ENCODE measurements at regions not wholly inside any gene's neighbourhood (a gene's known extent, or its start where the extent isn't known, plus 50 kb on each side); places are given as distances from the start of the nearest gene placed in this dataset.
"Not testable (repeated sequence)": the region's sequence is repeated elsewhere in the genome, so short reads cannot be mapped to it uniquely, and the experiment has no call there.

DNA sequence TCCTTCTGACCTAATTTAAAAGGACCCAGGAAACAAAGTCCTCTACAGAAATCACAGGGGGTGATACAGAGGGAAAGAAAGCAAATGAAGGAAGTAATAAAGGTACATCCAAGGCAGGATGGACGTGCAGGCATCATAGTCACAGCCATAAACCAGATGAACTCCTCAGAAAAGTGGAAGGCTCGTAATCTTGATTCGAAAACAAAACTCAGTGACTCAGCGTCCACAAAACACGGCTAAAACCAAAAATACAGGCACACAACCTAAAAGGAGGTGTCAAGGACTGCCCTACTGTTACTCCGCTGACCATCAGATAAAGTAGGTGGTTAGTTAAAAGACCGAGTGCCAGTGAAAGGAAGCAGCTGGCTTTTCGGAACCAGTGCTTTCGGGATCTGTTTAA is 81.5 kb downstream of the TRIM69 start:
- DNase-seq, result not testable (repeated sequence)

DNA sequence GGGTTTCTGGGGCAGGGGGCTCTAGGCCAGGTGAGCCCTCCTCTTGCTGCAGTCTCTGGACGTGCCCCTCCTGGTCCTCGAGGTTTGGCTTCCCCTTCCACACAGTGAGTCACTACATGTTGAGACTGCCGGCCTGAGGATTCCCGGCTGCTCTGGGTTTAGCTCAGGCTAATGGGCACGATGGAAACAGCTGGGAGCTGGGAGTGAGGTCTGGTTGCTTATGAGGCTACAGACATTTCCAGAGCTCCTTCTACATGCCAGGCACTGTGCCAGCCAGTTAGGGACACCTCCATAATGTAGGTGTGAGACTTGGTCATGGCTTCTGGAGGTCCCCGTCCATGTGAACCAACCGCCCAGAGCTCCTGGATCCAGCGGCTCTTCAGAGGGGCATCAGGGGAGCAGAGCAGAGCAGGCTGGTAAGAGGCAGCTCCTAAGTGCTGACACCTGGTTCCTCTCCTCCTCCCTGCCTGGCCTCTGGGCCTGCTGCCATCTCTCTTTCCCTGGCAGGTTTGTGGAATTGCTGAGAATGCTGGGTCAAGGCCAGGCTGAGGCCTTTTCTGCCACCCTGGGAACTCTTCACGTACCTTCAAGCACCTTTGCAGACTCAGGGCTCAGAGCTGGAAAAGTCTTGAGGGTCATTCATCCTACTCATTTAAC is 83.1 kb downstream of the TRIM69 start:
- DNase-seq, result peak; percentile 20

DNA sequence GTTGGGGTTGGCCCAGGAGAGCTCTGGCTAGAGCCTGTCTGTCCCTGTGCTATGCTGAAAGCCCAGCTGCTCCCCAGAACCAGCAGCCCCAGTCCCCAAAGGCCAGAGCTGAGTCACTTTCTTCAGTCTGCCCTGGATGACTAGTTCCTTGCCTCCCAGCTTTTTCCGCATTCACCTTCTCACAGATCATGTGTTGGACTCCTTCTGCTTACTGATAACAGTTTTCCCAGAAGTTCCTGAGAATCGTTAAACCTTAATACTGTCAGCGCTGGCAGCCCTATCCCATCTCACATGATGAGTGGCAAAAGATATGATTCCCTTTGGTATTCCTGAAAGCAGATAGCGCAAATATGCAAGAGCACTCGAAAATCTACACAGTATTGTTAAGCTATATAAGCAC is 84.2 kb downstream of the TRIM69 start:
- DNase-seq, result not testable (repeated sequence)

DNA sequence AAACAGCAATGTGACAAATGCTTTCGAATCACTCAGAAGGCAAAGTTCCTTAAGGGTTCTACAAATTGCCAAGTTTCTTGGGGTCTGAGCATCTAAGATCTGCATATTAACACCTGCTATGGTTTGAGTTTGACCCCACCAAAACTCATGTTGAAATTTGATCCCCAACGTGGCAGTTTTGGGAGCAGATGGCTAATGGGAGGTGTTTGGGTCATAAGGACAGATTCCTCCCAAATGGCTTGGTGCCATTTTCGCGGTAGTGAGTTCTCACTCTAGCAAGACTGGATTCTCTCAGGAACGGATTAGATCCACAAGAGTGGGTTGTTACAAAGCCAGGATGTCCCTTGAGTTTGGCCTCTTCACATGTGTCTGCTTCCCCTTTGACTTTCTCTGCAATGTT is 84.6 kb downstream of the TRIM69 start:
- DNase-seq, result not testable (repeated sequence)

DNA sequence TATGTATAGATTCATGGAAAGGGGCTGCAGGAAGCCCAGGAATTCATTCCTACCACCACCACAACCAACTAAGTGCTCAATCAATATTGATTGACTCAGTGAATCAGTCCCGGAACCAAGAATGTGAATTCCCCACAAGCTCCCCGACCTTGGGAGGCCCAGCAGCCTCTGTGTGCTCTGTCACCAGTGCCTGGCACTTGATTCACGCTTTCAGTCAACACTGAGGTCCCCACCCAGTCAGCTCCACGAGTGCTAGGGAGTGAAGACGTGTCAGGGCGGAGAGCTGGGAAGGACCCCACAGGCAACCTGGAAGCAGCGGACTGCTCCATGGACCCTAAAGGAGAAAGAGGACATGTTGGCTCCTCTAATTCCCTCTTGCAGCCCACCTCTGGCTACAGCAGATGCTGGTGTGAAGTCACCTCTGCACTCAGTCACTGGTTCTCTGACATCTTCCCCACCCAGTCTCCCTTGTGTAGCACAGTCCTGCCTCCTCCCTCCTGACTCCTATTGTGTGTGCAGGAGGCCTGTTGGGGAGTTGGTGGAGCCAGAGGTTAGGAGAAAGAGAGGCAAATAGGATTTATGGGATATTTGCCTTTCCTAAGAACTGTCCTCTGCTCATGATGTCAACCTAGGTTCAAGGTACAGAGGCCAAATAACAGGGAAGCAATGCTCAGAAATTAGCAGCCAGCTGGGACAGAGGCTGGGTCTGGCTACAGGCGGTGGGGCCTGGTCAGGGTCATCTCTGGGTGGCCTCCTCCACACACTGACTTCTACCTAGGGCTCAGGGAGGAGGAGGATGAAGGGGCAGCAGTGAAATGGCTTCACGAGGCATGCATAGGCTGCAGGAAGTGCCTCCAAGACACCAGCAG is 88.2 kb downstream of the TRIM69 start:
- not testable (repeated sequence) for DNase-seq

DNA sequence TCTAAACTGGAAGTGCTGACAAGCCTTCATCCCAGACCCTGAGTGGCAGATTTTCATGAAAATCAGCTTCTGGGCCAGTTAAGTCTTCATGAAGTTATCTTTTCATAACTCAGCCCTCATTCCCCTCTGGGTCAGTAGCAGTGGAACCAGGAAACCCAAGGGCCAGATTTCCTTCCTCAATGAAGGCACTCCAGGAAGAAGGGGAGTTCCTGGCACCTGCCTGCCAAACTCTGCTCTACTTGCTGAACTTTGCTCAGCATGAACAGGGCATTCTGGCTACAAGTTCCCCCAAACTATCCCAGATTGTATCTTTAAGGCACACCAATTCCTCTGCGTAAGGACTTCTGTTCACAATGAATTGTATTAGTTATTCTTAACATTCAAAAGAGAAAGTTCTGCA is 90.3 kb downstream of the TRIM69 start:
- DNase-seq, result not testable (repeated sequence)

DNA sequence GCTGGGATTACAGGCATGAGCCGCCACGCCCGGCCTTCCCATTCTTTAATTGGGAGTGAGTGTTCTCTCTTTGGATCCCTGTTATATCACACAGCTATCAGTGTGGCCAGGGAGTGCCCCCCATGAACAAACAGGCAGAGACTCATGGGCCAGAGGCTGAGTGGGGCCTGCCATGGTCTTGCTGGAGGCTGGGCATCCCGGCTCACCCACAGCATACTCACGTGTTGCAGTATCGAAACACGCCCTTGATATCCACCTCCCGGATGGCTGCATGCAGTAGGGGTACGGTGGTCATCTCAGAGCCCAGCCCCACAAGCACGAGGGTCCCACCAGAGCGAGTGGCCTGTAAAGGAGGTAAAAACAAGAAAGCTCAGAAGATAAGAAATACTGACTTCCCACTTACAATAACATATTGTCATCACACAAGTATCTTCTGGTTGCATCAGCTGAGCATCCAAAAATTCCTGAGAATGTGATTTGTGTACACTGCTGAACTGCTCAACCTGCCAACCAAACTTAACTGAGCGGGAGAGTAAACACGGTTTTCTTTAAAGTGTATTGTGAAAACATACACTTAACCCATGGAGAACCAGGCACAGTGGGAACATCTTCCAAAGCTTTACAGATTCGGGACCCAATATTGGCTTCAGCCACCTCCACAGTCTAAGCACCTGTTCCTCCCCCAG is 92.0 kb downstream of the TRIM69 start:
- not testable (repeated sequence) for DNase-seq

DNA sequence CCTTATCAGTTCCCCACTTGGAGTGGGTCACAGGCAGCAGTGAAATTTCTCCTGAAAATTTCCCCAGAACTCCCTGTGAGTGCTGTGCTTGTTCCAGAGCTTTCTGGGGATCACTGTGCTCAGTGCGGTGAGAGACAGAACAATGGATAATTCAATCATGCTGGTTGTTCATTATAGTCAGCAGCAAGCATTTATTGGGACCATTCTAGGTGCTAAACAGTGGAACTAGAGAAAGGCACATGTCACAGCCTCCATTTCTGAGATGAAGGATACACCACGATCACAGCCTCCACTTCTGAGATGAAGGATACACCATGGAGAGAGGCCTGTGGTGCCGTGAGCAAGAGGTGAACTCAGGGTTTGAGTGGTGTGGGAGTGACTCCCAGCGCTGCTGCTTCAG is 92.8 kb downstream of the TRIM69 start:
- DNase-seq, result not testable (repeated sequence)

DNA sequence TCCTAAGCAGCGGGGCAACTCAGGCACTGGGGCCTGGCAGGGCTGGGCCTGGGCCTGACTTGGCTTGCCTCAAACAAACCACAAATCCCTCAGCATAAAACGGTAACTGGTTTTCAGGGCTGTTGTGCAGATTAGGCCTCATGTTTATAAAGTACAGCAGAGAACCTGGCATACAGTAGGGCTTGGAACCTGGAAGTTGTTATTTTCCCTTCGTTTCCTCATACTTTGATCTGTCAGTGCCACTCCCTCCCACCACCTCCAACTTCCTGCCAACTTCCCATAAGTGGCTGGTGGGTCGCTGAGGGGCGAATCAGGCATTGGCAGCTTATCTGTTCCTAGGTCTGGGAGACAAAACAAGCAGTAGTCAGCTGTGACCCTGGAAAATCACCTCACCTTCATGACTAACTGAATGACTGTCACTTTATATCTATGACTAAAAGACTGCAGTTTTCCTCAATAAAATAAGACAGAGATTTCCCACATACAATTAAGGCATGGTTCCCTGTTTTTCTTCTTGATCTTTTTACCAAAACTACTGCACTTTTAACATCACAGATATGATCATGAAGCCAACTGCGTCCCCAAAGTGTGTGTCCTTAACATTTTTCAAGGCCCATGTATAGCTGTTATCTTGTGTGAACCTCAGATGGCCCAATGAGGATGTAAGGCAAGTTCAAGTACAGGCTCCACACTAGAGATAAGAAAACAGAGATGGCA is 94.5 kb downstream of the TRIM69 start:
- DNase-seq, result peak; percentile 43

DNA sequence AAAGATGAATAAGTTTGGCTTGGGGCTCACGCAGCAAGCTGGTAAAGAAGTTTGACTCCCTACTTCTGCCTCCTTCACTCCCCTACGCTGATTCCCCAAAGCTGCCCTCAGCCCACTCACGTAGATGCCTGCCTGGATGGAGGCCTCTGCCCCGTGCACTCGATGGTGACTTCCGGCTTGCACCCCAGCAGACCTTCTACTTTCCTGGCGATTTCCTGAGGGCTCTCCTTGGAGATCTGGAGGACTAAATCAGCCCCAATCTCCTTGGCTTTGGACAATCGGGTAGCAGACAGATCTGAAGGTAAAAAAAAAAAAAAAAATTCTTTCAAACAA is 95.0 kb downstream of the TRIM69 start:
- not testable (repeated sequence) for DNase-seq

DNA sequence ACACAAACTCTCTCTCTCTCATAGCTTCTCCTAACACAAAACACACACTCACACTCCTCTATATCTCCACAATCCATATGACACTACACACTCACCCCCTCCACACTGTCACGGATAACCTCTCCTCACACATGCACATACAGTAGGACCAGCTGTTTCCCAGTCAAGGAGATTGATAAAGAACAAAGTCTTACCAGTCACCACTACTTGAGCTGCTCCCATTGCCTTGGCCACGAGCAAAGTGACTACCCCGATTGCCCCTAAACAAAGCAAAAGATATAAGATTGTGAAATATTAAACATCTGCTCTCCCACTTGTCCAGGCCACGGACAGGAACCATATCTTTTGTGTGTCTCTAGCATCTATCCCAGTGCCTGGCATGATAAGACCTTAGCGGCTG is 95.8 kb downstream of the TRIM69 start:
- DNase-seq, result not testable (repeated sequence)

DNA sequence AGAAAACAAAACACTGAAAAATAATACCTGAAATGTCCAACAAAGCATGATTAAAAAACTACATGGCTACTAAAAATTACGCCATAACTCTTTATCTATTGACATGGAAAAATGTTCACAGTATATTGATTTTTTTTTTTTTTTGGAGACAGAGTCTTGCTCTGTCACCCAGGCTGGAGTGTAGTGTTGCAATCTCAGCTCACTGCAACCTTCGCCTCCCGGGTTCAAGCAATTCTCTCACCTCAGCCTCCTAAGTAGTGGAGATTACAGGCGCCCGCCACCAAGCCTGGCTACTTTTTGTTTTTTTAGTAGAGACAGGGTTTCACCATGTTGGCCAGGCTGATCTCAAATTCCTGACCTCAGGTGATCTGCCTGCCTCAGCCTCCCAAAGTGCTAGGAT is 96.8 kb downstream of the TRIM69 start:
- not testable (repeated sequence) for DNase-seq

DNA sequence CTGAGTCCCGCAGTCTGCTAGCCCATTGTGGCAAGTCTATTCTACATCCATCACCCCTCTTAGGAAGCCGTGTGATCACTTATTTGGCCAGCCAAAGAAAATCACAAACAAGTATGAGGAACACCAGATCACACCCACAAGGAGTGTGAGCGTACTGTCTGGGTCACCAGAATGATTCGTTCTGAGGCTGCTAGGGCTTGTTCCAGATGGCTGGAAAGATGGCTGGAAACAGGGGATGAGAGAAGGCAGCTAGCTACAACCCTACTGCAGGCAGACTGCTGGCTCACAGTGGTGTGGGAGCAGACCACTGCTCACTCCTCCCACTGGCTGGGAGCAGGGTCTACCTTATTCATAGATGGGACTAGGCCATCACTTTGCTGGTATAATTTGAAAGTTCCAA is 97.4 kb downstream of the TRIM69 start:
- DNase-seq, result not testable (repeated sequence)

DNA sequence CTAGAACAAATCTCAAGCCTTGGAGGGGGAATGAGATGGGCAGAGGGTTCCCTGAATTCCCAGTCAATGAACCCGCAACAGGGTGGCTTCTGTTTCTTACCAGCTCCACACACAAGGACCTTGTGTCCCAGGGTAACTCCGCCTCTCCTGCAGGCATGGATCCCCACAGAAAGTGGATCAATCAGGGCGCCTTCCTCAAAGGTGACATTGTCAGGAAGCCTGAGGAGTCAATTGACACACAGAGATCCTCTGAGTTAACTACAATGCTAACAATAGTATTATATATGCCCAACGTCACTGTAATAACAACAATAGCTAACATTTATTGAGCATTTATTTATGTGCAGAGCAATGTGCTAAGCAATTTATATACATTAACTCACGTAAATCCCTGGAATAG is 98.8 kb downstream of the TRIM69 start:
- not testable (repeated sequence) for DNase-seq

DNA sequence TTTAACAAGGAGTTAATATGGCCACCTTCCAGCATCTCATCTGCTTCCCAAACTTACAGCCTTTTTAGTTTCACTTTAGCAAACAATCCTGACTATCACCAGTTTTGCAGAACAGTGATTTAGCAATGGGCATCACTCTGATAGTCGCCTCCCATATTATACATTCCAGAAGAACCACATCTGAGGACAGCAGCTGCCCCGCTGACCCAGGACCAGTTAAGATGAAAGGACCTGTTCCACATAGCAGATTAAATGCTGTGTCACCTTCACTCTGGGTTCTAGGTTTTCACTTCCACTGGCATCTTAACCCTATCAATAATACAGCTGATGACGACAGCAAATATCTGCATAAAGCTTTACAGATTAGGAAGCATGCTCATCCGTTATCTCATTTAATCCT is 99.8 kb downstream of the TRIM69 start:
- DNase-seq, result no peak

DNA sequence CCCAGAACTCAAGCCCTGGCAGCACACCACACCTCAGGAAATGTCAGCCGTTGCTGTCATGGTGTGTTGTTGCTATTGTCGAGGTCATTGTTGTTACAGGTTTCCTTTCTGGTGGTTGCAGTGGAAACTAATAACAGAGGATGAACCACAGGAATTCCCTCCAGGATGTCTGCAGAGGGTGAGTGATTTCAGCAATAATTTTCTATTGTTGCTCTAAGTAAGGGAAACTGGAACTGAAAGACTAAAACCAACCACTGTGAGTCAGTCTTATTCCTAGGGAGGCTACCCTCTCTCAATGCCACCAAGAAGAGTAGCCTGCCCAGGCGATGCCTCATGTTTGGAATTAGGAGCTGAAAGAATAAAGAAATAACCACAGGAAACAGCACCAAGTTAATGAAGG is 102.6 kb downstream of the TRIM69 start:
- peak; percentile 89 for DNase-seq

DNA sequence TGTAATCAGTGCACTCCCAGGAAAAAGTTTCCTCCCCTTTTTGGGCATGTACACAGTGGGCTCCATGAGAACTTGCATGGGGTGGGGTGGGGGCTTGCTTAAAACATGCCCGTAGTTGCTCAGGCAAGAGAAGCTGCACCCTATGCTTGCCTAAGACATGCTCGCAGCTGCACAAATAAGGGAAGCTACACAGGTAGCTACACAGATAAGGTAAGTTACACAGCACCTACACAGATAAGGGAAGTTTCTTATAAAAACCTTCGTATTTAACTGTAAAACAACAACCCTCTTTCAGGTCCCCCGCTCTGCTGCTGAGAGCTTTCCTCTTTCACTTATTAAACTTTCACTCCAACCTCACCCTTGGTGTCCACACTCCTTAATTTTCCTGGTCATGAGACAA is 105.4 kb downstream of the TRIM69 start:
- not testable (repeated sequence) for DNase-seq

DNA sequence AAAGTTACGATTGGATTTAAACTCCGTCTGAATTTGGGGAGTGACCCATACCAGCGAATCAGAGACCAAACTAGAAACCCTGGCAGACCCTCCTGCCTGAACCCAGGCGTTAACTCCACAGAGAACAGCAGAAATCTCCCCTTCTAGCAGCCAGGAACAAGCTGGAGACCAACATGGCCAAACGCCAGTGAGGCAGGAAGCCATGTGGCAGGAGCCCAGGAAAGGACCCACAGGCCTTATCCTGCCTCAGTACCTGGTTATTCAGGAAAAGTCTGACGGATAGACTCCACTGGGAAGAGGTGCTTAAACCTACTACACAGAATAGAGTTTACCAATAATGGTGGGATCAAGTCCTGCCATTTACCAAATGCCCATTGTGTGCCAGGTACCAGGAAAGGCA is 106.6 kb downstream of the TRIM69 start:
- not testable (repeated sequence) for DNase-seq

DNA sequence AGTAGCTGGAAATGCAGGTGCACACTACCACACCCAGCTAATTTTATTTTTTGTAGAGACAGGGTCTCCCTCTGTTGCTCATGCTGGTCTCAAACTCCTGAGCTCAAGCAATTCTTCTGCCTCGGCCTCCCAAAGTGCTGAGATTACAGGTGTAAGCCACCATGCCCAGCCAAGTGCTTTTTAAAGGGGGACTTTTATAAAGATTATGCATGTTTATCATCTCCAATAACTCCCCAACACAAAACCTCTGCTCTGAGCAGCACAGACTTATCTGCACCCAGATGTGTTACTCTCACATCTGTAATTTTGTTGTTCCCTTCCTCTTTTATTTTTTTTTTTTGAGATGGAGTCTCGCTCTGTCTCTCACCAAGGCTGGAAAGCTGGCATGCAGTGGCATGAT is 108.6 kb downstream of the TRIM69 start:
- DNase-seq, result not testable (repeated sequence)

DNA sequence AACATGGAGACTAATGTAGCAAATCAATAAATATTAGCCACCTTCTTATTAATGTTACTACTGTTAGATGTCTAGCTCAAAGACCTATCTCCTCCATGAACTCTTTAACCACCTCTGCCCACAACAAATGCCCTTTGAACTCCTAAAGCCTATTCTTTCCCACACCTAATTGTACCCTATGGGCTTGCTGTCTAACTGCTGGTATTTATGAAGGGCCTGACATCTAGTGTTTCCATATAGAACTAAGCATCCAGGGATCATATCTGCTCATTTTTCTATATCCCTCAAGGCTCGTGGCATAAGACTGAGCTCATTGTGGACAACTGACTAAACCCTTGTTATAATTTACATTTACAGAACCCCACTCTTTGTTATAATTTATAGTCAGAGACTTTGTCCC is 109.8 kb downstream of the TRIM69 start:
- DNase-seq, result not testable (repeated sequence)

DNA sequence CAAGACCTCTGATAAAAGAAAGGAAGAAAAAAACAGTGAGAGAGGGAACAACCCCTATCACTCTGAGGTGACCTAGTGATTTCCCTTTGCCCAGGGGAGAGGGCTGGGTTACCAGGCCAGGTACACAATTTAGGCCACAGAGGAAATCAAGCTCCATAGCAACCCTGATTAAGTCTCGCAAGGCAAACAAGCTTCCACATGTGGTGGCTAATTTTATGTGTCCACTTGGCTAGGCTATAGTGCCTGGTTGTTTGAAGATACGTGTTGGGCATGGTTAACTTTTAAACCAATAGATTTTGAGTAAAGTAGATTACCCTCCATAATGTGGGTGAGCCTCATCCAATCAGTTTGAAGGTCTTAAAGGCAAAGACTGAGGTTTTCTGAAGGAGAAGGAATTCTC is 108.9 kb upstream of the TERB2 start:
- not testable (repeated sequence) for DNase-seq

DNA sequence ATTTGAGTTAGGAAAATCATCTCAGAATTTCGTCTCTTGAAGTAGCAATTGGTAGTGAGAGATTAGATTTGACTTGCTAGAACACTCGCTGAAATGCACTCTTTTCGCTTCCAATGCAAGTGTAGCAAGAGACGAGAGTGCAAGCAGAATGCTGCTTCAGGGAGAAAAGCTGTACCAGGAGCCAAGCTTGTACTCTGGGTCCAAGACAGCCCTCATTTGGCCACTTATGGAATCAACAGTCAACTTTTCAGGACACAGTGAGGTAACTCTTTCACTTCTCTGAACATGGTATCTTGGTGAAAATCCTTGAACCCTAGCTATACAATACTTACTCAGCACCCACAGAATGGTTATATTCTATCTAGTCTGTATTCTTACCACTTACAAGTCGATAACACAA is 107.6 kb upstream of the TERB2 start:
- peak; percentile 40 for DNase-seq

Measured in dermis blood vessel endothelial cell (primary cell).